ENCODE measurements at regions not wholly inside any gene's neighbourhood (a gene's known extent, or its start where the extent isn't known, plus 50 kb on each side); places are given as distances from the start of the nearest gene placed in this dataset.

- TF ChIP-seq CTCF (IDR thresholded peaks at IDR 0.05; ENCODE audit: insufficient read depth, low read depth, low read length) (no peak), EZH2 (IDR thresholded peaks at IDR 0.05; ENCODE audit: insufficient read depth, low read length) (no peak)
Measured at GRCh38 chr13:33639158-33639557, 178.8 kb upstream of the RFC3 start.
